ENCODE measurements at regions not wholly inside any gene's neighbourhood (a gene's known extent, or its start where the extent isn't known, plus 50 kb on each side); places are given as distances from the start of the nearest gene placed in this dataset.

- H3K4me3 ChIP-seq (ENCODE audit: low read depth, low read length): no peak overlapping the region
- no peak for TF ChIP-seq CTCF (IDR thresholded peaks at IDR 0.05; ENCODE audit: insufficient read depth, low read depth, low read length, missing control alignments)
- DNase-seq (ENCODE audit: low read depth): no peak
These were observed 1231.1 kb upstream of the NXPH2 start for GRCh38 chr2:140011287-140011686.

GRCh38 chr2:140002110-140002509, 1221.9 kb upstream of the NXPH2 start:
- no peak for DNase-seq (ENCODE audit: low read depth)
- H3K4me3 ChIP-seq (ENCODE audit: low read depth, low read length): no peak overlapping the region
- TF ChIP-seq CTCF (IDR thresholded peaks at IDR 0.05; ENCODE audit: insufficient read depth, low read depth, low read length, missing control alignments): no peak

GRCh38 chr2:139992711-139993345, 1212.6 kb upstream of the NXPH2 start:
- TF ChIP-seq CTCF (IDR thresholded peaks at IDR 0.05; ENCODE audit: insufficient read depth, low read depth, low read length, missing control alignments): no peak
- no peak for DNase-seq (ENCODE audit: low read depth)
- H3K4me3 ChIP-seq (ENCODE audit: low read depth, low read length): no peak overlapping the region

GRCh38 chr2:139992078-139992477, 1211.9 kb upstream of the NXPH2 start:
- no peak for DNase-seq (ENCODE audit: low read depth)
- TF ChIP-seq CTCF (IDR thresholded peaks at IDR 0.05; ENCODE audit: insufficient read depth, low read depth, low read length, missing control alignments): no peak
- H3K4me3 ChIP-seq (ENCODE audit: low read depth, low read length): no peak overlapping the region

GRCh38 chr2:139990646-139991335, 1210.6 kb upstream of the NXPH2 start:
- no peak for TF ChIP-seq CTCF (IDR thresholded peaks at IDR 0.05; ENCODE audit: insufficient read depth, low read depth, low read length, missing control alignments)
- no peak for DNase-seq (ENCODE audit: low read depth)
- no peak overlapping the region for H3K4me3 ChIP-seq (ENCODE audit: low read depth, low read length)

- no peak for TF ChIP-seq CTCF (IDR thresholded peaks at IDR 0.05; ENCODE audit: insufficient read depth, low read depth, low read length, missing control alignments)
- no peak overlapping the region for H3K4me3 ChIP-seq (ENCODE audit: low read depth, low read length)
- DNase-seq (ENCODE audit: low read depth): no peak
These were observed 1189.1 kb upstream of the NXPH2 start for GRCh38 chr2:139969323-139969722.

- DNase-seq (ENCODE audit: low read depth): no peak
- no peak overlapping the region for H3K4me3 ChIP-seq (ENCODE audit: low read depth, low read length)
- no peak for TF ChIP-seq CTCF (IDR thresholded peaks at IDR 0.05; ENCODE audit: insufficient read depth, low read depth, low read length, missing control alignments)
These were observed 1188.4 kb upstream of the NXPH2 start for GRCh38 chr2:139968588-139968987.

All from GM12865 (cell line).